SK-N-SH treated with all-trans-retinoic acid at 6 μM for 48 hours (cell line): ENCODE measurements at regions not wholly inside any gene's neighbourhood (a gene's known extent, or its start where the extent isn't known, plus 50 kb on each side); places are given as distances from the start of the nearest gene placed in this dataset.

Source experiments
- GLIS3 ChIP-seq: fragments of 250-450 bp; sonication (Bioruptor Pico); IDR thresholded peaks from 2 replicates; pipeline ENCODE4 v1.5.0; 2020; ENCODE audit warnings: mild to moderate bottlenecking, moderate library complexity
- ZFP3 ChIP-seq: fragments of 250-450 bp; sonication (Bioruptor Pico); IDR thresholded peaks from 2 replicates; pipeline ENCODE4 v1.5.0; 2020; ENCODE audit warnings: mild to moderate bottlenecking, moderate library complexity
- ZNF70 ChIP-seq: fragments of 450-650 bp; formaldehyde crosslinking; IDR thresholded peaks from 2 replicates; pipeline ENCODE4 v1.5.0; 2020; ENCODE audit warnings: mild to moderate bottlenecking, moderate library complexity
- TF ChIP-seq, protein P1 (sequence below): fragments of 250-450 bp; sonication (Bioruptor Pico); IDR thresholded peaks from 2 replicates; pipeline ENCODE4 v1.8.0; 2020; ENCODE audit warnings: mild to moderate bottlenecking, moderate library complexity, borderline replicate concordance

DNA sequence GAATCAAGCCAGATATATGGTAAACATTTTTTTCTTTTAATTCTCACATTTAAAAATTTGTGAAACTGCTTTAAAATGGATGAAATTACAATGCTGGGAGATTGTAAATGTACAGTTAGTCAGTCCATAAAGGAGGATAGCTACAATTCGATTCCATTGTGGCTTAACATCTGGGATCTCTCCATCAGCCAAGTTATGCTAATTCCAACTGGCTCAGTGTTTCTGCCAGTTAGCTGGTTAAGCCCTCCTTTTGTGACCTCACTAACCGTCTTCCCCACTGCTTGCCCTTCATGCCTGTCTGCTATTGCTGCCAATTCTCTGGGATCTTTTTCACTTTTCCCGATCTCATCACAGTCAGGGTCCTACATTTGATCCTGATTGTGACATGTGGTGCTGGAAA lies 1347.6 kb downstream of the CDH11 start:
- TF ChIP-seq GLIS3 (CRISPR knock-in tag) (no peak), ZFP3 (CRISPR knock-in tag) (no peak), ZNF70 (CRISPR knock-in tag) (no peak)
- TF ChIP-seq, protein P1, sequence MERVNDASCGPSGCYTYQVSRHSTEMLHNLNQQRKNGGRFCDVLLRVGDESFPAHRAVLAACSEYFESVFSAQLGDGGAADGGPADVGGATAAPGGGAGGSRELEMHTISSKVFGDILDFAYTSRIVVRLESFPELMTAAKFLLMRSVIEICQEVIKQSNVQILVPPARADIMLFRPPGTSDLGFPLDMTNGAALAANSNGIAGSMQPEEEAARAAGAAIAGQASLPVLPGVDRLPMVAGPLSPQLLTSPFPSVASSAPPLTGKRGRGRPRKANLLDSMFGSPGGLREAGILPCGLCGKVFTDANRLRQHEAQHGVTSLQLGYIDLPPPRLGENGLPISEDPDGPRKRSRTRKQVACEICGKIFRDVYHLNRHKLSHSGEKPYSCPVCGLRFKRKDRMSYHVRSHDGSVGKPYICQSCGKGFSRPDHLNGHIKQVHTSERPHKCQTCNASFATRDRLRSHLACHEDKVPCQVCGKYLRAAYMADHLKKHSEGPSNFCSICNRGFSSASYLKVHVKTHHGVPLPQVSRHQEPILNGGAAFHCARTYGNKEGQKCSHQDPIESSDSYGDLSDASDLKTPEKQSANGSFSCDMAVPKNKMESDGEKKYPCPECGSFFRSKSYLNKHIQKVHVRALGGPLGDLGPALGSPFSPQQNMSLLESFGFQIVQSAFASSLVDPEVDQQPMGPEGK: no peak
